HEK293T (cell line): ENCODE measurements at regions not wholly inside any gene's neighbourhood (a gene's known extent, or its start where the extent isn't known, plus 50 kb on each side); places are given as distances from the start of the nearest gene placed in this dataset.

Experiments
- ARNT ChIP-seq: fragments of 450-650 bp; IDR thresholded peaks from 2 replicates; pipeline ENCODE4 v1.6.1; 2017; ENCODE audit warnings: mild to moderate bottlenecking
- BHLHE40 ChIP-seq: fragments of 450-650 bp; IDR thresholded peaks from 2 replicates; pipeline ENCODE4 v1.6.1; 2016; ENCODE audit warnings: mild to moderate bottlenecking, moderate library complexity, borderline replicate concordance
- ELF4 ChIP-seq: fragments of 450-650 bp; IDR thresholded peaks from 2 replicates; pipeline ENCODE4 v1.6.1; 2017; ENCODE audit warnings: antibody characterized with exemption
- FOXA1 ChIP-seq: fragments of 450-650 bp; IDR thresholded peaks from 2 replicates; pipeline ENCODE4 v1.6.1; 2016; ENCODE audit warnings: mild to moderate bottlenecking
- FOXK2 ChIP-seq: fragments of 450-650 bp; IDR thresholded peaks from 2 replicates; pipeline ENCODE4 v1.6.1; 2016; ENCODE audit warnings: mild to moderate bottlenecking
- FOXM1 ChIP-seq: fragments of 450-650 bp; IDR thresholded peaks from 2 replicates; pipeline ENCODE4 v1.6.1; 2017; ENCODE audit warnings: mild to moderate bottlenecking, borderline replicate concordance
- HDGF ChIP-seq: fragments of 450-650 bp; IDR thresholded peaks from 2 replicates; pipeline ENCODE4 v1.6.1; 2017; ENCODE audit warnings: antibody characterized with exemption, borderline replicate concordance
- L3MBTL2 ChIP-seq: fragments of 450-650 bp; conservative IDR thresholded peaks from 2 replicates; pipeline ENCODE4 v1.6.1; 2016; ENCODE audit warnings: mild to moderate bottlenecking
- NFRKB ChIP-seq: fragments of 450-650 bp; IDR thresholded peaks from 2 replicates; pipeline ENCODE4 v1.6.1; 2016; ENCODE audit warnings: mild to moderate bottlenecking, moderate library complexity
- SP1 ChIP-seq: fragments of 450-650 bp; IDR thresholded peaks from 2 replicates; pipeline ENCODE4 v1.6.1; 2017
- SUZ12 ChIP-seq: fragments of 450-650 bp; IDR thresholded peaks from 2 replicates; pipeline ENCODE4 v1.6.1; 2016; ENCODE audit warnings: mild to moderate bottlenecking
- TARDBP ChIP-seq: fragments of 450-650 bp; IDR thresholded peaks from 2 replicates; pipeline ENCODE4 v1.6.1; 2016
- ZNF384 ChIP-seq: fragments of 450-650 bp; IDR thresholded peaks from 2 replicates; pipeline ENCODE4 v1.6.1; 2016

DNA sequence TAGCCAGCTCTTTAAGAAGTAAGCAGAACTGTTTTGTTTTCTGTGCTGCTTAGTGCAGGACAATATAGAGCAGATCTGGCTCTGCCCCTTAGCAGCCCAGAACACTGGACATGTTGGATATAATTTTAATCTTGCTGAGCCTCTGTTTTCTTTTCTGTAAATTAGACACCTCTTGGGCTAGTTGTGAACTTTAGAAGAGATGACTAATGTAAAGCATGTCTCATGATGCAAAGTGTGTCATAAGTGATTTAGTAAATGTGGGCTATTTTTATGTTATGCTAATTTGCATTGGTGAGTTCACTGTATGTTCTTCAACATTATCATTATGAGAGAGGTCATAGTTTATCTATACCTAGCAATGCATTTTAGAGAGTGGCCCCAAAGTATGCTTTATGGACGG is 156.1 kb upstream of the ADAMTSL1 start:
- no peak for TF ChIP-seq SUZ12
- no peak for TF ChIP-seq TARDBP
- TF ChIP-seq NFRKB = no peak
- TF ChIP-seq SP1 = no peak
- TF ChIP-seq L3MBTL2 = no peak
- TF ChIP-seq FOXM1 = no peak
- TF ChIP-seq ELF4 = no peak
- no peak for TF ChIP-seq FOXA1
- no peak for TF ChIP-seq FOXK2
- no peak for TF ChIP-seq BHLHE40
- no peak for TF ChIP-seq HDGF
- no peak for TF ChIP-seq ZNF384
- TF ChIP-seq ARNT = no peak
